ENCODE measurements at regions not wholly inside any gene's neighbourhood (a gene's known extent, or its start where the extent isn't known, plus 50 kb on each side); places are given as distances from the start of the nearest gene placed in this dataset.

DNA sequence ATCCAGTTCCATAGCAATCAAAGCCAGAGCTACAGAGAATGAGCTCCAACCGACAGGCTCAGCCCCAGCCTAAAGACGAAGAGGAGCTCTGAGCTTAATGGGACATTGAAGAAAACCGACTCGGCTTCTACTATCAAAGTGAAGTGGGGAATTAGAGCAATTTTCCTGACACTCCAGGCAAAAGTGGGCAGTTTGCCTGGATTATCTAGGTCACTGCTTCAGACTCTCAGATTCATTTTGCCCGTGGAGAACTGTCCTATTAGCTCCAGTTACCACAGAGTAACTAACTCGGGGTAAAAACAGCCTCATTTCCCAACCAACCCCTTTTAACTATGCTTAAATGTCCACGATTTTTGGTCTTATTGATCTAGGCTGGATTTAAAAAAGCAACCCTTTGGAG, 592.1 kb upstream of the NRSN1 start:
- TF ChIP-seq, protein P1, sequence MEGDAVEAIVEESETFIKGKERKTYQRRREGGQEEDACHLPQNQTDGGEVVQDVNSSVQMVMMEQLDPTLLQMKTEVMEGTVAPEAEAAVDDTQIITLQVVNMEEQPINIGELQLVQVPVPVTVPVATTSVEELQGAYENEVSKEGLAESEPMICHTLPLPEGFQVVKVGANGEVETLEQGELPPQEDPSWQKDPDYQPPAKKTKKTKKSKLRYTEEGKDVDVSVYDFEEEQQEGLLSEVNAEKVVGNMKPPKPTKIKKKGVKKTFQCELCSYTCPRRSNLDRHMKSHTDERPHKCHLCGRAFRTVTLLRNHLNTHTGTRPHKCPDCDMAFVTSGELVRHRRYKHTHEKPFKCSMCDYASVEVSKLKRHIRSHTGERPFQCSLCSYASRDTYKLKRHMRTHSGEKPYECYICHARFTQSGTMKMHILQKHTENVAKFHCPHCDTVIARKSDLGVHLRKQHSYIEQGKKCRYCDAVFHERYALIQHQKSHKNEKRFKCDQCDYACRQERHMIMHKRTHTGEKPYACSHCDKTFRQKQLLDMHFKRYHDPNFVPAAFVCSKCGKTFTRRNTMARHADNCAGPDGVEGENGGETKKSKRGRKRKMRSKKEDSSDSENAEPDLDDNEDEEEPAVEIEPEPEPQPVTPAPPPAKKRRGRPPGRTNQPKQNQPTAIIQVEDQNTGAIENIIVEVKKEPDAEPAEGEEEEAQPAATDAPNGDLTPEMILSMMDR (IDR thresholded peaks at IDR 0.05; ENCODE audit: extremely low read depth, low read depth, low read length), result no peak
- H2AFZ ChIP-seq (ENCODE audit: low read length), result no peak overlapping the region
- H3K9me3 ChIP-seq (ENCODE audit: low read depth, low read length), result peaks cover 2% of the 10 kb centered on the region
- no peak overlapping the region for H3K27ac ChIP-seq (ENCODE audit: low read depth, low read length)
- H3K27me3 ChIP-seq (ENCODE audit: insufficient read depth, low read length), result no peaks in the 10 kb centered on the region
- no peaks in the 10 kb centered on the region for H4K20me1 ChIP-seq (ENCODE audit: insufficient read depth, low read length)
- H3K4me2 ChIP-seq (ENCODE audit: insufficient read depth, low read length), result no peak overlapping the region
- no peak overlapping the region for H3K4me3 ChIP-seq (ENCODE audit: insufficient read depth, low read length)
- no peaks in the 10 kb centered on the region for H3K36me3 ChIP-seq (ENCODE audit: insufficient read depth, low read length)
- H3K4me1 ChIP-seq (ENCODE audit: insufficient read depth, low read length), result no peaks in the 10 kb centered on the region
- DNase-seq (ENCODE audit: insufficient read length, low spot score, missing footprints), result no peak
- no peaks in the 10 kb centered on the region for H3K79me2 ChIP-seq (ENCODE audit: insufficient read depth, low read length)

DNA sequence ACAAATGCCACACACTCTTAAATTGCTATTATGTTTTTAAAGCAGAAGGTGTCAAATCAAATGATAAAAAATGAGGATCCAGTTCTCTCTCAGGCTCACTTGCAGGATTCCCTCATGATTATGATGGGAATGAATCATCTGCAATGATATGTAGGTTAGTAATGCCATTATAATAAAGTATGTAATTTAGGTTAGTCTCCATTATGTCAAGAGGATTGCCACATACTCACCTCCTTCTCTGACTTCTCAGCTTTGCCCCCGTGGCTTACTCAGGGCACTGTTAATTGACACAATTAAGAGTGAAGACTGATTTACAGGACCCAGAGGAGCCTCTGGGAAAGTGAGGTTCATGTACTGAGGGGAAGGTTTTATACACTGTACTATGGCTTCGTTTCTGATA, 591.7 kb upstream of the NRSN1 start:
- DNase-seq (ENCODE audit: insufficient read length, low spot score, missing footprints), result no peak
- no peak overlapping the region for H3K4me2 ChIP-seq (ENCODE audit: insufficient read depth, low read length)
- H3K9me3 ChIP-seq (ENCODE audit: low read depth, low read length), result peaks cover 2% of the 10 kb centered on the region
- H3K79me2 ChIP-seq (ENCODE audit: insufficient read depth, low read length), result no peaks in the 10 kb centered on the region
- TF ChIP-seq, protein P1 (IDR thresholded peaks at IDR 0.05; ENCODE audit: extremely low read depth, low read depth, low read length), result no peak
- H3K36me3 ChIP-seq (ENCODE audit: insufficient read depth, low read length), result no peaks in the 10 kb centered on the region
- H3K4me1 ChIP-seq (ENCODE audit: insufficient read depth, low read length), result no peaks in the 10 kb centered on the region
- no peak overlapping the region for H3K4me3 ChIP-seq (ENCODE audit: insufficient read depth, low read length)
- no peaks in the 10 kb centered on the region for H3K27me3 ChIP-seq (ENCODE audit: insufficient read depth, low read length)
- no peak overlapping the region for H3K27ac ChIP-seq (ENCODE audit: low read depth, low read length)
- H4K20me1 ChIP-seq (ENCODE audit: insufficient read depth, low read length), result no peaks in the 10 kb centered on the region
- no peak overlapping the region for H2AFZ ChIP-seq (ENCODE audit: low read length)

DNA sequence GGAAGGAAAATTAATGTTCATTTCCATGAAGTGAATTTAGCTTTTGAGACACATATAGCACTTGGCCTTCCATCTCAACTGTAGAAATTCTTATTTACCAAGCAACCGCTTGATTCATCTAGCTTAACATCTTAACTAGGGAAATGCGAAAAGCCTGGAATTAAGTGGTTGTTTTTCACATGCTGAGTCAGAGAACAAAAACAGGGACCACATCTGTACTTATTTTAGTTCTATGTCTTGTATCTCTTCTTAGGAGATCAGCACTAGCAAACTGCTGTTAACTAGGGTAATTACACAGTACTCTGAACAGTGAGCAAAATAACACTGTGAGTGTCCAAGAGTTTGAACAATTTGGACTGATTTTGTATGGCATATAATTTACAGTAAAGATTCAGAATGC, 590.9 kb upstream of the NRSN1 start:
- Histone ChIP-seq H4K20me1 (ENCODE audit: insufficient read depth, low read length) (no peaks in the 10 kb centered on the region), H3K4me2 (ENCODE audit: insufficient read depth, low read length) (no peak overlapping the region), H3K4me1 (ENCODE audit: insufficient read depth, low read length) (no peaks in the 10 kb centered on the region), H3K27ac (ENCODE audit: low read depth, low read length) (no peak overlapping the region), H3K27me3 (ENCODE audit: insufficient read depth, low read length) (no peaks in the 10 kb centered on the region), H3K9me3 (ENCODE audit: low read depth, low read length) (peaks cover 2% of the 10 kb centered on the region), H3K4me3 (ENCODE audit: insufficient read depth, low read length) (no peak overlapping the region), H3K79me2 (ENCODE audit: insufficient read depth, low read length) (no peaks in the 10 kb centered on the region), H3K36me3 (ENCODE audit: insufficient read depth, low read length) (no peaks in the 10 kb centered on the region), H2AFZ (ENCODE audit: low read length) (no peak overlapping the region)
- TF ChIP-seq, protein P1 (IDR thresholded peaks at IDR 0.05; ENCODE audit: extremely low read depth, low read depth, low read length), result no peak
- DNase-seq (ENCODE audit: insufficient read length, low spot score, missing footprints), result no peak

DNA sequence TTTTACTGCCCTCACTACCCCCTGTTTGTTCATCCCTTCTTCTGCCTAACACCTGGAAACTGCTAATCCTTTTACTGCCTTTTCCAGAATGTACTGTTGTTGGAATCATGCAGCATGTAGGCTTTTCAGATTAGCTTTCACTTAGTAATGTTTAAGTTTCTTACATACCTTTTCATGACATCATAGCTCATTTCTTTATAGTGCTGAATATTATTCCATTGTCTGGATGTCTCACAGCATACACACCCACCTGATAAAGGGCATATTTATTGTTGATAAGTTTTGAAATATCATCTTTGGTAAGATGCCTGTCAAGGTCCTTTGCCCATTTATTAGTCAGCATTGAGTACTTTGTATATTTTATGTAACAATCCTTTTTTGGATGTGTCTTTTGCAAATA, 588.2 kb upstream of the NRSN1 start:
- no peaks in the 10 kb centered on the region for H4K20me1 ChIP-seq (ENCODE audit: insufficient read depth, low read length)
- no peak for DNase-seq (ENCODE audit: insufficient read length, low spot score, missing footprints)
- H3K36me3 ChIP-seq (ENCODE audit: insufficient read depth, low read length), result no peaks in the 10 kb centered on the region
- H3K4me2 ChIP-seq (ENCODE audit: insufficient read depth, low read length), result no peak overlapping the region
- H3K27ac ChIP-seq (ENCODE audit: low read depth, low read length), result no peak overlapping the region
- no peak overlapping the region for H2AFZ ChIP-seq (ENCODE audit: low read length)
- no peaks in the 10 kb centered on the region for H3K79me2 ChIP-seq (ENCODE audit: insufficient read depth, low read length)
- no peaks in the 10 kb centered on the region for H3K4me1 ChIP-seq (ENCODE audit: insufficient read depth, low read length)
- peaks cover 2% of the 10 kb centered on the region for H3K9me3 ChIP-seq (ENCODE audit: low read depth, low read length)
- H3K27me3 ChIP-seq (ENCODE audit: insufficient read depth, low read length), result no peaks in the 10 kb centered on the region
- TF ChIP-seq, protein P1 (IDR thresholded peaks at IDR 0.05; ENCODE audit: extremely low read depth, low read depth, low read length), result no peak
- H3K4me3 ChIP-seq (ENCODE audit: insufficient read depth, low read length), result no peak overlapping the region

Measured in osteoblast (primary cell).